Effector memory CD4-positive, alpha-beta T cell (primary cell): ENCODE measurements at regions not wholly inside any gene's neighbourhood (a gene's known extent, or its start where the extent isn't known, plus 50 kb on each side); places are given as distances from the start of the nearest gene placed in this dataset.
A peak's percentile ranks its signal among the peaks of the same experiment; 100 is the strongest.

Experiments used
- DNase-seq, 3 donors: peaks; one replicate each; pipeline ENCODE4 v3.0.0-alpha.2; 2020
- H3K27ac ChIP-seq: 2 replicates; pipeline ENCODE4 v1.7.0; 2013; ENCODE audit warnings: mild to moderate bottlenecking, low read length, moderate library complexity; ENCODE audit not compliant: insufficient read depth, poor library complexity, severe bottlenecking
- H3K27me3 ChIP-seq: replicated peaks from 2 replicates; pipeline ENCODE4 v1.7.0; 2013; ENCODE audit warnings: mild to moderate bottlenecking, low read length; ENCODE audit not compliant: insufficient read depth, control insufficient read depth, poor library complexity, severe bottlenecking
- H3K36me3 ChIP-seq: 2 replicates; pipeline ENCODE4 v1.7.0; 2013; ENCODE audit warnings: mild to moderate bottlenecking, low read length, moderate library complexity; ENCODE audit not compliant: control insufficient read depth, insufficient read depth
- H3K4me1 ChIP-seq: 2 replicates; pipeline ENCODE4 v1.7.0; 2013; ENCODE audit warnings: low read length, mild to moderate bottlenecking; ENCODE audit not compliant: control insufficient read depth, insufficient read depth, poor library complexity, severe bottlenecking
- H3K4me3 ChIP-seq: 2 replicates; pipeline ENCODE4 v1.7.0; 2013; ENCODE audit warnings: low read length, low read depth, mild to moderate bottlenecking; ENCODE audit not compliant: insufficient read depth, poor library complexity, severe bottlenecking
- H3K9me3 ChIP-seq: 2 replicates; pipeline ENCODE4 v1.7.0; 2013; ENCODE audit warnings: mild to moderate bottlenecking, low read length, moderate library complexity; ENCODE audit not compliant: control insufficient read depth

GRCh38 chr13:31908696-31909411 lies 122.7 kb upstream of the FRY start:
- Histone ChIP-seq H3K27ac (no peak overlapping the region), H3K27me3 (no peaks in the 10 kb centered on the region), H3K4me1 (peaks cover 19% of the 10 kb centered on the region), H3K9me3 (no peaks in the 10 kb centered on the region), H3K4me3 (no peak overlapping the region), H3K36me3 (no peaks in the 10 kb centered on the region)
- DNase-seq: no peak

GRCh38 chr13:31909864-31910551 lies 121.6 kb upstream of the FRY start:
- Histone ChIP-seq H3K36me3 (no peaks in the 10 kb centered on the region), H3K27ac (no peak overlapping the region), H3K9me3 (no peaks in the 10 kb centered on the region), H3K27me3 (no peaks in the 10 kb centered on the region), H3K4me3 (no peak overlapping the region), H3K4me1 (peaks cover 17% of the 10 kb centered on the region)
- peak in 1 of 3 donors; percentile 42 for DNase-seq

- Histone ChIP-seq H3K4me3 (no peak overlapping the region), H3K27ac (no peak overlapping the region), H3K9me3 (no peaks in the 10 kb centered on the region), H3K27me3 (no peaks in the 10 kb centered on the region), H3K4me1 (peaks cover 17% of the 10 kb centered on the region), H3K36me3 (no peaks in the 10 kb centered on the region)
- no peak for DNase-seq
Observed at GRCh38 chr13:31910633-31911032, 120.9 kb upstream of the FRY start.

GRCh38 chr13:31912647-31913401 lies 118.8 kb upstream of the FRY start:
- H3K27ac ChIP-seq: no peak overlapping the region
- H3K4me1 ChIP-seq: peaks cover 17% of the 10 kb centered on the region
- no peaks in the 10 kb centered on the region for H3K9me3 ChIP-seq
- DNase-seq: no peak
- H3K36me3 ChIP-seq: no peaks in the 10 kb centered on the region
- no peak overlapping the region for H3K4me3 ChIP-seq
- no peaks in the 10 kb centered on the region for H3K27me3 ChIP-seq

- H3K27ac ChIP-seq: no peak overlapping the region
- no peaks in the 10 kb centered on the region for H3K27me3 ChIP-seq
- H3K4me1 ChIP-seq: peaks cover 17% of the 10 kb centered on the region
- no peak for DNase-seq
- no peaks in the 10 kb centered on the region for H3K9me3 ChIP-seq
- H3K4me3 ChIP-seq: no peak overlapping the region
- H3K36me3 ChIP-seq: no peaks in the 10 kb centered on the region
Observed at GRCh38 chr13:31913459-31913858, 118.1 kb upstream of the FRY start.

- Histone ChIP-seq H3K9me3 (no peaks in the 10 kb centered on the region), H3K36me3 (no peaks in the 10 kb centered on the region), H3K27ac (no peak overlapping the region), H3K27me3 (no peaks in the 10 kb centered on the region), H3K4me1 (peaks cover 8% of the 10 kb centered on the region), H3K4me3 (no peak overlapping the region)
- no peak for DNase-seq
Observed at GRCh38 chr13:31914843-31915242, 116.7 kb upstream of the FRY start.

- Histone ChIP-seq H3K36me3 (no peaks in the 10 kb centered on the region), H3K9me3 (no peaks in the 10 kb centered on the region), H3K27ac (no peak overlapping the region), H3K4me1 (peaks cover 5% of the 10 kb centered on the region), H3K27me3 (no peaks in the 10 kb centered on the region), H3K4me3 (no peak overlapping the region)
- DNase-seq: no peak
Observed at GRCh38 chr13:31918707-31919106, 112.9 kb upstream of the FRY start.

GRCh38 chr13:31919241-31919640 lies 112.3 kb upstream of the FRY start:
- Histone ChIP-seq H3K9me3 (no peaks in the 10 kb centered on the region), H3K4me1 (peaks cover 5% of the 10 kb centered on the region), H3K27me3 (no peaks in the 10 kb centered on the region), H3K27ac (no peak overlapping the region), H3K36me3 (no peaks in the 10 kb centered on the region), H3K4me3 (no peak overlapping the region)
- DNase-seq: no peak

GRCh38 chr13:31919971-31920726 lies 111.4 kb upstream of the FRY start:
- Histone ChIP-seq H3K4me1 (peaks cover 5% of the 10 kb centered on the region), H3K27ac (no peak overlapping the region), H3K36me3 (no peaks in the 10 kb centered on the region), H3K4me3 (no peak overlapping the region), H3K27me3 (no peaks in the 10 kb centered on the region), H3K9me3 (no peaks in the 10 kb centered on the region)
- no peak for DNase-seq
